Bronchial epithelial cell (primary cell): ENCODE measurements at regions not wholly inside any gene's neighbourhood (a gene's known extent, or its start where the extent isn't known, plus 50 kb on each side); places are given as distances from the start of the nearest gene placed in this dataset.
"Not testable (repeated sequence)": the region's sequence is repeated elsewhere in the genome, so short reads cannot be mapped to it uniquely, and the experiment has no call there.

Experiments used
- DNase-seq: peaks from one replicate; pipeline ENCODE4 v3.0.0-alpha.2; 2010; ENCODE audit warnings: low read depth
- FAIRE-seq: peaks from 2 replicates; lab custom pipeline; 2011; peaks lifted over from hg19 to GRCh38; lab: Jason Lieb, UNC
- H3K27me3 ChIP-seq: 2 replicates; pipeline ENCODE4 v1.5.1; 2011; ENCODE audit warnings: low read length; ENCODE audit not compliant: control insufficient read depth, insufficient read depth
- H3K36me3 ChIP-seq: 2 replicates; pipeline ENCODE4 v1.5.1; 2011; ENCODE audit warnings: low read length; ENCODE audit not compliant: control insufficient read depth, insufficient read depth
- H3K4me3 ChIP-seq: 2 replicates; pipeline ENCODE4 v1.5.1; 2011; ENCODE audit warnings: mild to moderate bottlenecking, low read depth, low read length, control low read depth
- CTCF ChIP-seq: IDR thresholded peaks from 2 replicates; pipeline ENCODE4 v1.5.1; 2011; ENCODE audit warnings: mild to moderate bottlenecking, moderate library complexity, low read length, control low read depth, inconsistent platforms; ENCODE audit not compliant: insufficient read depth, severe bottlenecking

- Histone ChIP-seq H3K4me3 (no peak overlapping the region), H3K36me3 (no peaks in the 10 kb centered on the region), H3K27me3 (no peaks in the 10 kb centered on the region)
- no peak for TF ChIP-seq CTCF
- FAIRE-seq (no peak), DNase-seq (no peak)
These were observed 1486.5 kb upstream of the PRR20A start for GRCh38 chr13:55654243-55654642.

- not testable (repeated sequence) for H3K27me3 ChIP-seq, H3K36me3 ChIP-seq, FAIRE-seq, H3K4me3 ChIP-seq, DNase-seq
These were observed 1480.5 kb upstream of the PRR20A start for GRCh38 chr13:55660264-55660663.

GRCh38 chr13:55660851-55661250 is 1479.9 kb upstream of the PRR20A start:
- Histone ChIP-seq H3K36me3 (no peaks in the 10 kb centered on the region), H3K4me3 (no peak overlapping the region), H3K27me3 (no peaks in the 10 kb centered on the region)
- no peak for TF ChIP-seq CTCF
- DNase-seq = no peak
- FAIRE-seq = no peak

- Histone ChIP-seq H3K4me3 (no peak overlapping the region), H3K36me3 (no peaks in the 10 kb centered on the region), H3K27me3 (no peaks in the 10 kb centered on the region)
- TF ChIP-seq CTCF = no peak
- DNase-seq = no peak
- no peak for FAIRE-seq
These were observed 1479.2 kb upstream of the PRR20A start for GRCh38 chr13:55661505-55661904.

GRCh38 chr13:55664178-55664577 is 1476.5 kb upstream of the PRR20A start:
- no peak overlapping the region for H3K4me3 ChIP-seq
- no peaks in the 10 kb centered on the region for H3K27me3 ChIP-seq
- DNase-seq (no peak), FAIRE-seq (no peak)
- no peaks in the 10 kb centered on the region for H3K36me3 ChIP-seq
- TF ChIP-seq CTCF = no peak

- H3K36me3 ChIP-seq = no peaks in the 10 kb centered on the region
- H3K27me3 ChIP-seq = no peaks in the 10 kb centered on the region
- DNase-seq = no peak
- H3K4me3 ChIP-seq = no peak overlapping the region
- no peak for TF ChIP-seq CTCF
- FAIRE-seq = no peak
These were observed 1471.7 kb upstream of the PRR20A start for GRCh38 chr13:55669051-55669450.
